ENCODE measurements at regions not wholly inside any gene's neighbourhood (a gene's known extent, or its start where the extent isn't known, plus 50 kb on each side); places are given as distances from the start of the nearest gene placed in this dataset.

- TF ChIP-seq POLR2A (IDR thresholded peaks at IDR 0.05), result no peak
- TF ChIP-seq CTCF (IDR thresholded peaks at IDR 0.05), result no peak
- H3K36me3 ChIP-seq (replicated peaks in 1 of 2), result no peaks in the 10 kb centered on the region
- intact Hi-C loops (cut with DNase I), result no loop called here
- no peak overlapping the region for H3K27ac ChIP-seq
- H3K4me3 ChIP-seq, result no peak overlapping the region
- WGBS, 4 donors, result 81 to 85% (median 83%) methylated on average over 11 of the region's 11 CpGs
- no peak for DNase-seq
- no peaks in the 10 kb centered on the region for H3K27me3 ChIP-seq
- peaks cover 0 to 3% of the 10 kb centered on the region in 2 donors for H3K4me1 ChIP-seq (replicated peaks in 1 of 2)
- H3K9me3 ChIP-seq (replicated peaks in 1 of 3), result no peaks in the 10 kb centered on the region
Measured at GRCh38 chr1:82215056-82215852, 414.5 kb downstream of the ADGRL2 start.

GRCh38 chr1:82214606-82215005 is 413.9 kb downstream of the ADGRL2 start:
- intact Hi-C loops (cut with DNase I), result no loop called here
- no peaks in the 10 kb centered on the region for H3K9me3 ChIP-seq (replicated peaks in 1 of 3)
- H3K27ac ChIP-seq, result no peak overlapping the region
- H3K4me3 ChIP-seq, result no peak overlapping the region
- no peaks in the 10 kb centered on the region for H3K36me3 ChIP-seq (replicated peaks in 1 of 2)
- DNase-seq, result no peak
- no peak for TF ChIP-seq POLR2A (IDR thresholded peaks at IDR 0.05)
- TF ChIP-seq CTCF (IDR thresholded peaks at IDR 0.05), result no peak
- H3K4me1 ChIP-seq (replicated peaks in 1 of 2), result peaks cover 0 to 3% of the 10 kb centered on the region in 2 donors
- H3K27me3 ChIP-seq, result no peaks in the 10 kb centered on the region

DNA sequence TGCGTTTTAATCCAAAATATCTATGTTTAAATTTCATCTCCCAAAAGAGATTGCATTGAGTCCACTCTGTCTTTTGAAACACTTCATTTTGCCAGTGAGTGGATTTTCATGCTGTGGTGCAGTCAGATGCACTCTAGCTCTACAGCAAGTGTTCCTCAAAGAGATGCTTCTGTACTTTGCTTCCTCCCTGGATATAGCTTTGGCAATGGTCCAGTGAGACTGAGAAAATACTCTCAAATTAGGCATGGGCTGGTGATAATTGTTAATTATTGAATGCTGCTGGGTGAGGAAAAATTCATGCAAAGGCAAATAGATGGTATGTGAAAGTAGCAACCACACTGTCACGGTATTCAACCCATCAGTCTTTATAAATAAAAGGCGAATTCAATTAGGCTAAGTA is 396.9 kb downstream of the ADGRL2 start:
- intact Hi-C loops (cut with DNase I), result no loop called here
- no peak for TF ChIP-seq POLR2A (IDR thresholded peaks at IDR 0.05)
- TF ChIP-seq CTCF (IDR thresholded peaks at IDR 0.05), result no peak
- H3K27me3 ChIP-seq, result no peaks in the 10 kb centered on the region
- no peaks in the 10 kb centered on the region for H3K9me3 ChIP-seq (replicated peaks in 1 of 3)
- no peak overlapping the region for H3K4me3 ChIP-seq
- WGBS, 4 donors, result 84 to 89% (median 86%) methylated on average over 3 of the region's 3 CpGs
- H3K4me1 ChIP-seq (replicated peaks in 1 of 2), result no peaks in the 10 kb centered on the region
- no peak overlapping the region for H3K27ac ChIP-seq
- DNase-seq, result no peak
- H3K36me3 ChIP-seq (replicated peaks in 1 of 2), result no peaks in the 10 kb centered on the region

DNA sequence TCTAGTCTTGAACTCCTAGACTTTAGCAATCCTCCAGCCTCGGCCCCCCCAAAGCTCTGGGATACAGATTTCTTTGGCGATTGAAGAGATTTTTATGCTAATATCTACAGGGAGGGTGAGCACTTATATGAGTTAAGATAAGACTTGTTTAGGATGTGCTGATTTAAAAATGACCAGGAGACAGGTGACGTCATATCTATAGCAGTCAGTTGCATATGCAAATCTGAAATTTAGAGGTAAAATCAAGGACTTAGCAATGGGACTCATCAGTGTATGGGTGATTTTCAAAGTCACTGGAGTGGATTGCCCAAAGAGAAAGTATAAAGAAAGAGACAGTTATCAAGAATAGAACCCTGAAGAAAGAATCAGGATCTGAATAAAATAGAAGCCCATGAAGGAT is 394.5 kb downstream of the ADGRL2 start:
- Histone ChIP-seq H3K27me3 (no peaks in the 10 kb centered on the region), H3K36me3 (replicated peaks in 1 of 2) (no peaks in the 10 kb centered on the region), H3K4me1 (replicated peaks in 1 of 2) (no peaks in the 10 kb centered on the region), H3K9me3 (replicated peaks in 1 of 3) (no peaks in the 10 kb centered on the region), H3K4me3 (no peak overlapping the region), H3K27ac (no peak overlapping the region)
- no peak for DNase-seq
- 83 to 92% (median 88%) methylated on average over 3 of the region's 3 CpGs for WGBS, 4 donors
- no peak for TF ChIP-seq CTCF (IDR thresholded peaks at IDR 0.05)
- TF ChIP-seq POLR2A (IDR thresholded peaks at IDR 0.05), result no peak
- intact Hi-C loops (cut with DNase I), result no loop called here

Data from adrenal gland (tissue), 9 donors.